SK-N-DZ (cell line): ENCODE measurements at regions not wholly inside any gene's neighbourhood (a gene's known extent, or its start where the extent isn't known, plus 50 kb on each side); places are given as distances from the start of the nearest gene placed in this dataset.

ENCODE experiments used
- DNase-seq: peaks from one replicate; pipeline ENCODE4 v3.0.0-alpha.2; 2015; ENCODE audit warnings: low spot score

- DNase-seq: no peak
Observed at GRCh38 chr14:29278301-29279263, 512.0 kb downstream of the FOXG1 start.

- no peak for DNase-seq
Observed at GRCh38 chr14:29282169-29282568, 515.6 kb downstream of the FOXG1 start.

GRCh38 chr14:29290441-29290840 is 523.9 kb downstream of the FOXG1 start:
- no peak for DNase-seq

GRCh38 chr14:29299372-29299771 is 532.8 kb downstream of the FOXG1 start:
- no peak for DNase-seq

GRCh38 chr14:29301571-29301970 is 535.0 kb downstream of the FOXG1 start:
- no peak for DNase-seq

- no peak for DNase-seq
Observed at GRCh38 chr14:29310210-29310609, 543.6 kb downstream of the FOXG1 start.

- DNase-seq: no peak
Observed at GRCh38 chr14:29310757-29311156, 544.2 kb downstream of the FOXG1 start.

- DNase-seq: no peak
Observed at GRCh38 chr14:29311983-29312382, 545.4 kb downstream of the FOXG1 start.

- no peak for DNase-seq
Observed at GRCh38 chr14:29316936-29317335, 550.3 kb downstream of the FOXG1 start.

- DNase-seq: no peak
Observed at GRCh38 chr14:29317423-29317822, 550.8 kb downstream of the FOXG1 start.

GRCh38 chr14:29320286-29320685 is 553.7 kb downstream of the FOXG1 start:
- DNase-seq: no peak

- no peak for DNase-seq
Observed at GRCh38 chr14:29321646-29322045, 555.1 kb downstream of the FOXG1 start.

- DNase-seq: no peak
Observed at GRCh38 chr14:29339494-29340172, 573.0 kb downstream of the FOXG1 start.

GRCh38 chr14:29348504-29348903 is 579.1 kb downstream of the PRKD1 start:
- no peak for DNase-seq

GRCh38 chr14:29350496-29350895 is 577.2 kb downstream of the PRKD1 start:
- no peak for DNase-seq

GRCh38 chr14:29351996-29352705 is 575.5 kb downstream of the PRKD1 start:
- DNase-seq: no peak

GRCh38 chr14:29352706-29353080 is 575.0 kb downstream of the PRKD1 start:
- no peak for DNase-seq

- no peak for DNase-seq
Observed at GRCh38 chr14:29353513-29353912, 574.1 kb downstream of the PRKD1 start.

GRCh38 chr14:29354486-29354885 is 573.2 kb downstream of the PRKD1 start:
- no peak for DNase-seq

GRCh38 chr14:29355331-29355730 is 572.3 kb downstream of the PRKD1 start:
- no peak for DNase-seq

GRCh38 chr14:29355846-29356245 is 571.8 kb downstream of the PRKD1 start:
- DNase-seq: no peak

GRCh38 chr14:29360656-29361055 is 567.0 kb downstream of the PRKD1 start:
- DNase-seq: no peak
